ENCODE measurements at regions not wholly inside any gene's neighbourhood (a gene's known extent, or its start where the extent isn't known, plus 50 kb on each side); places are given as distances from the start of the nearest gene placed in this dataset.
A peak's percentile ranks its signal among the peaks of the same experiment; 100 is the strongest.

GRCh38 chr12:114165921-114166320, 199.8 kb upstream of the RBM19 start:
- Histone ChIP-seq H3K27ac (no peak overlapping the region), H3K9me3 (ENCODE audit: low read depth) (no peaks in the 10 kb centered on the region), H3K27me3 (peaks cover 10% of the 10 kb centered on the region), H3K36me3 (replicated peaks; ENCODE audit: insufficient read depth, low read depth) (no peaks in the 10 kb centered on the region), H3K4me1 (ENCODE audit: insufficient read depth) (no peaks in the 10 kb centered on the region), H3K79me2 (no peaks in the 10 kb centered on the region), H3K4me2 (no peak overlapping the region), H2AFZ (no peak overlapping the region), H3K9me2 (replicated peaks; ENCODE audit: insufficient read depth) (no peaks in the 10 kb centered on the region), H3K4me3 (no peak overlapping the region), H4K20me1 (ENCODE audit: insufficient read depth, poor library complexity, severe bottlenecking) (no peaks in the 10 kb centered on the region)
- no peak for TF ChIP-seq EZH2phosphoT487 (IDR thresholded peaks at IDR 0.05; ENCODE audit: low read depth, severe bottlenecking, unreplicated experiment)
- no peak for TF ChIP-seq EZH2 (IDR thresholded peaks at IDR 0.05; ENCODE audit: borderline replicate concordance)
- TF ChIP-seq CTCF (IDR thresholded peaks at IDR 0.05; ENCODE audit: poor library complexity): no peak
- 67% methylated on average over 1 of the region's 1 CpG for WGBS (ENCODE audit: low lambda C conversion rate, missing lambda C conversion rate)
- DNase-seq (ENCODE audit: low spot score): no peak

GRCh38 chr12:114164351-114164750, 198.2 kb upstream of the RBM19 start:
- Histone ChIP-seq H4K20me1 (ENCODE audit: insufficient read depth, poor library complexity, severe bottlenecking) (no peaks in the 10 kb centered on the region), H3K27me3 (peaks cover 4% of the 10 kb centered on the region), H3K9me3 (ENCODE audit: low read depth) (no peaks in the 10 kb centered on the region), H3K27ac (no peak overlapping the region), H3K4me1 (ENCODE audit: insufficient read depth) (no peaks in the 10 kb centered on the region), H3K9me2 (replicated peaks; ENCODE audit: insufficient read depth) (no peaks in the 10 kb centered on the region), H2AFZ (no peak overlapping the region), H3K36me3 (replicated peaks; ENCODE audit: insufficient read depth, low read depth) (no peaks in the 10 kb centered on the region), H3K4me2 (no peak overlapping the region), H3K4me3 (no peak overlapping the region), H3K79me2 (no peaks in the 10 kb centered on the region)
- no peak for DNase-seq (ENCODE audit: low spot score)
- WGBS (ENCODE audit: low lambda C conversion rate, missing lambda C conversion rate): 93% methylated on average over 4 of the region's 4 CpGs
- TF ChIP-seq CTCF (IDR thresholded peaks at IDR 0.05; ENCODE audit: poor library complexity) (no peak), EZH2 (IDR thresholded peaks at IDR 0.05; ENCODE audit: borderline replicate concordance) (no peak), EZH2phosphoT487 (IDR thresholded peaks at IDR 0.05; ENCODE audit: low read depth, severe bottlenecking, unreplicated experiment) (no peak)

- H3K79me2 ChIP-seq: no peaks in the 10 kb centered on the region
- no peak overlapping the region for H3K4me2 ChIP-seq
- peaks cover 4% of the 10 kb centered on the region for H3K27me3 ChIP-seq
- no peaks in the 10 kb centered on the region for H3K9me3 ChIP-seq (ENCODE audit: low read depth)
- H3K9me2 ChIP-seq (replicated peaks; ENCODE audit: insufficient read depth): no peaks in the 10 kb centered on the region
- H3K27ac ChIP-seq: no peak overlapping the region
- H4K20me1 ChIP-seq (ENCODE audit: insufficient read depth, poor library complexity, severe bottlenecking): no peaks in the 10 kb centered on the region
- H3K4me3 ChIP-seq: no peak overlapping the region
- WGBS (ENCODE audit: low lambda C conversion rate, missing lambda C conversion rate): 67% methylated on average over 4 of the region's 4 CpGs
- H3K4me1 ChIP-seq (ENCODE audit: insufficient read depth): no peaks in the 10 kb centered on the region
- no peaks in the 10 kb centered on the region for H3K36me3 ChIP-seq (replicated peaks; ENCODE audit: insufficient read depth, low read depth)
- no peak for TF ChIP-seq EZH2 (IDR thresholded peaks at IDR 0.05; ENCODE audit: borderline replicate concordance)
- TF ChIP-seq CTCF (IDR thresholded peaks at IDR 0.05; ENCODE audit: poor library complexity): no peak
- TF ChIP-seq EZH2phosphoT487 (IDR thresholded peaks at IDR 0.05; ENCODE audit: low read depth, severe bottlenecking, unreplicated experiment): no peak
- DNase-seq (ENCODE audit: low spot score): peak; percentile 35
- no peak overlapping the region for H2AFZ ChIP-seq
These were observed 197.6 kb upstream of the RBM19 start for GRCh38 chr12:114163771-114164170.

GRCh38 chr12:114160445-114160844, 194.3 kb upstream of the RBM19 start:
- no peaks in the 10 kb centered on the region for H3K9me3 ChIP-seq (ENCODE audit: low read depth)
- H3K27me3 ChIP-seq: peaks cover under 1% of the 10 kb centered on the region
- H3K79me2 ChIP-seq: no peaks in the 10 kb centered on the region
- TF ChIP-seq EZH2phosphoT487 (IDR thresholded peaks at IDR 0.05; ENCODE audit: low read depth, severe bottlenecking, unreplicated experiment): no peak
- TF ChIP-seq EZH2 (IDR thresholded peaks at IDR 0.05; ENCODE audit: borderline replicate concordance): no peak
- 75% methylated on average over 3 of the region's 3 CpGs for WGBS (ENCODE audit: low lambda C conversion rate, missing lambda C conversion rate)
- no peak overlapping the region for H2AFZ ChIP-seq
- no peaks in the 10 kb centered on the region for H3K36me3 ChIP-seq (replicated peaks; ENCODE audit: insufficient read depth, low read depth)
- DNase-seq (ENCODE audit: low spot score): no peak
- H3K9me2 ChIP-seq (replicated peaks; ENCODE audit: insufficient read depth): no peaks in the 10 kb centered on the region
- H3K4me1 ChIP-seq (ENCODE audit: insufficient read depth): no peaks in the 10 kb centered on the region
- no peak overlapping the region for H3K4me3 ChIP-seq
- no peaks in the 10 kb centered on the region for H4K20me1 ChIP-seq (ENCODE audit: insufficient read depth, poor library complexity, severe bottlenecking)
- H3K4me2 ChIP-seq: no peak overlapping the region
- H3K27ac ChIP-seq: no peak overlapping the region

All from hepatocyte (in vitro differentiated cells).